HG02938 (cell line): ENCODE measurements at regions not wholly inside any gene's neighbourhood (a gene's known extent, or its start where the extent isn't known, plus 50 kb on each side); places are given as distances from the start of the nearest gene placed in this dataset.

ENCODE experiments used
- ATAC-seq: cut with Tn5 transposase; IDR thresholded peaks from one replicate; pipeline ENCODE4 v1.9.1; 2021; ENCODE audit warnings: mild to moderate bottlenecking, moderate library complexity; ENCODE audit not compliant: unreplicated experiment

- ATAC-seq, result no peak
These were observed 681.2 kb downstream of the BRD1 start for GRCh38 chr22:49146511-49146910.

DNA sequence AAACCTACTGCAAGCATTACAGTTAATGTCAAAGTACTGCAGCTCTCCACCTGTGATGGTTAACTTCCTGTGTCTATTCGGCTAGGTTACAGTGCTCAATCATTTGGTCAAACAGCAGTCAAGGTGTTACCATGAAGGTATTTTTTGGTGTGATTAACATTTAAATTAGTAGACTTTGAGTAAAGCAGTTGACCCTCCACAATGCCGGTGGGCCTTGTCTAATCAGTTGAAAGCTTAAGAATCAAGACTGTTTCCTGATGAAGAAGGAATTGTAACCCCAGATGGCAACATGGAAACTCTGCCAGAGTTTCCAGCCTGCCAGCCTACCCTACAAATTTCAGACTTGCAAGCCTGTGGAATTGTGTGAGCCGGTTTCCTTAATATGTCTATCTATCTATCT is 683.9 kb downstream of the BRD1 start:
- no peak for ATAC-seq

- no peak for ATAC-seq
These were observed 684.8 kb downstream of the BRD1 start for GRCh38 chr22:49142891-49143290.

DNA sequence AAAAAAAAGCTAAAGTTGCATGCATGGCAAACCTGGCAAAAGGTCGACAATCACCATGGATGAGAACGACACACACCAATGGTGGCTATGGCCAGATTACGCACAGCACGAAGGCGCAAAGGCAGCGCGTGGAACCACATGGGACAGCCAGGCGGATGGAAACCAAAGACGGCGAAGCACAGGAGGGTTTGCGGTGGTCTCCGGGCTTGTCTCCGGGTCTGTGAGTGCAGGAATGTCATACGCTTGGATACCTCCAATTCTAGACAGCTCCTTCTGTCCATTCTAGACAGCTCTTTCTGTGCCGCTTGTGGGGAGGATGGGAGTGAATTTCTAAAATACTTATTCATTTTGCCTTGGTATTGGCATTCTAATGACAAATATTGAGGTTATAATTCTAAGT is 685.4 kb downstream of the BRD1 start:
- ATAC-seq, result no peak

GRCh38 chr22:49141761-49142160 is 685.9 kb downstream of the BRD1 start:
- no peak for ATAC-seq

DNA sequence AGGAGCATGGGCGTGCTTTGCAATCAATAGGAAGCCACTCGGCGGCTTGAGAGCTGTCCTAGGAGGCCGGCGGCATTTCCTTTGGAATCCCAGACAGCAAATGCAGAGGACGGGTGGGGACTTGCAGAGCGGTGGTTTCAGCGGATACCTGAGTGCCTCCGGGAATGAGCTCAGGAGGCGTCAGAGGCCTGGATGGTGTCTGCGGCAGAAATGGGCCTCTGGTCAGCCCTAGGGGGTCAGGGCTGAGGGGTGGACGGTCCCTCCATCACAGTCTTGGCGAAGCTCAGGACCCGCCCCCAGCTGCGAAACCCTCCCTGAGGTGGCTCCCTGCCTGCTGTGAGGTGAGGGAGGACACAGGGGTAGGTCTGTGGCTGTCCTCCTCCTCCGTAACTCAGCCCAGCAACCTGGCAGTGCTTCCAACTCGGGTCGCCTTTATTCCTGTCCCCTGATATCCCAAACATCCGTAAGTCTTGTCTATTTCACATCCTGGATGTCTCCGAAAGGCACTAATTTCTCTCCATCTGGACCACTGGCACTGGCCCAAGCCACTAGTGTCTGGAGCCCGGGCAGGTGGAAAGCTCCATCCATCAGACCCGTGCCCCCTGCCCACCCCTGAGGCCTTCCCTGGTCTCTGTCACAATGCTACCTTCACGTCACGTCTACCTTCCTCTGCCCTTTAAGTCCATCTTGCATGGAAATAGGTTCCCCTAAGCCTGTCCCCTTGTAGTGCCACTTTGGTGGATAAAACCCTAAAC is 686.6 kb downstream of the BRD1 start:
- no peak for ATAC-seq

- no peak for ATAC-seq
These were observed 688.1 kb downstream of the BRD1 start for GRCh38 chr22:49139492-49140151.

DNA sequence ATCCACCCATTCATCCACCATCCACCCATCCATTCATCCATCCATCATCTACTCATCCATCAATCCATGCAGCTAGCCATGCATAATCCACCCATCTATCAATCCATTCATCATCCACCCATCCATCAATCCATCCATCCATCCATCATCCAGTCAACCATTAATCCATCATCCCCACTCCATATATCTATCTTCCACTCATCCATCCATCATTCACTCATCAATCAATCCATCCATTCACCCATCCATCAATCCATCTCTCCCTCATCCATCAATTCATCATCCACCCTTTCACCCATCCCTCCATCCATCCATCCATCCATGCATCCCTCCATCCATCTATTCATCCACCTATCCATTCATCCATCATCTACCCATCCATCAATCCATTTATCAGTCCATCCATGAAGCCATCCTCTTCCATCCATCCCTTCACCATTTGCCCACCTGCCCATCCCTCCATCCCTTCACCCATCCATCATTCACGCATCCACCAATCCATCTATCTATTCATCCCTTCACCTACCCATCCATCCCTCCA is 689.4 kb downstream of the BRD1 start:
- ATAC-seq, result no peak

GRCh38 chr22:49137206-49137840 is 690.4 kb downstream of the BRD1 start:
- no peak for ATAC-seq

- ATAC-seq, result no peak
These were observed 690.9 kb downstream of the BRD1 start for GRCh38 chr22:49136816-49137180.

DNA sequence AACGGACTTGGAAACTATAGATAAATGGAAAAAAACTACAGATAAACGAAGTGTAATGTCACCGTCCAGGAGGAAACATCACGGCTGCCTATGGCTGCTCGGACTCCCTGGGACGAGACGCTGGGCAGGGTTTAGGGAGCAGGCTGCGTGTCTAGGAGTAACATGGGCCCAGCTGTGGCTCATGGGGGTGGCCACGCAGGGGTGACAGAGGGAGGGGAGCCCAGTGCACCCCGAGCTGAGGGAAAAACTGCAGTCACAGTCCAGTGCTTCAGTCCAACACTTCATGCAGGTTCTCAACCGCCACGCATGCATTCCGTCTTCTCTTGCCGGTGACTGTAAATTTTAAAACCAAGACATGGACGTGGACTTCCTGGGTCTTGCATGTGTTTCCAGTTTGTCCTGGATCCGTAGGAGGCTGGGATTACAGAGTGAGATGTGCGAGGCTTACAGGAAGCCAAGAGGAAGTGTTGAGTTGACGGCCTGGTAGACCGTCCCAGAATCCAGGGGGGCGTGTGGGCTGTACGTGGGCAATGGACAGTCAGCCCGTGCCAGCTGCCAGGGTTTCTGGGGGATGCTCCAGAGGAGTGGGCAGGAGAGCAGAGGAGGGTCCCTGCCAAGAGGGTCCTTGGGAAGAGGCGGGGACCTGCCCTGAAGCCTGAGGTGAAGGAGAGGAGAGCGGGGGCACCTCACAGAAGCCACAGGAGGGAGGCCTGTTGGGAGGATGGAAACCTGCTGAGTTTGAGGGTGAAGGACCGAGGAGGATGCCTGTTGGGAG is 691.4 kb downstream of the BRD1 start:
- no peak for ATAC-seq

DNA sequence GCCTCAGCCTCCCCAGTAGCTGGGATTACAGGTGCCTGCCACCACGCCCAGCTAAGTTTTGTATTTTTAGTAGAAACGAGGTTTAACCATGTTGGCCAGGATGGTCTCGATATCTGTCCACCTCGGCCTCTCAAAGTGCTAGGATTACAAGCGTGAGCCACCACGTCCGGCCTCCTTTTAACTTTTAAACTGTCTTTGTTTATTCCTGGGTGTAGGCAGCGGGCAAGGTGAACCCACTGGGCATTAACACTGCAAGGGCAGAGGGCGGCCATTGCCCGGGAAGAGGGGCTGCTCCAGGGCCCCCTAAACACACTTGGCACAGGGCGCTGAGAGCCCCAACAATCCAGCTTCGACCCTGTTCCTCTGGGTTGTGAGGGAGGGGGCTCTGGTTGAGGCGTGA is 693.6 kb downstream of the BRD1 start:
- no peak for ATAC-seq

GRCh38 chr22:49133541-49133940 is 694.1 kb downstream of the BRD1 start:
- ATAC-seq, result no peak

GRCh38 chr22:49132009-49132408 is 695.7 kb downstream of the BRD1 start:
- ATAC-seq, result no peak

- ATAC-seq, result no peak
These were observed 697.9 kb downstream of the BRD1 start for GRCh38 chr22:49129736-49130135.

DNA sequence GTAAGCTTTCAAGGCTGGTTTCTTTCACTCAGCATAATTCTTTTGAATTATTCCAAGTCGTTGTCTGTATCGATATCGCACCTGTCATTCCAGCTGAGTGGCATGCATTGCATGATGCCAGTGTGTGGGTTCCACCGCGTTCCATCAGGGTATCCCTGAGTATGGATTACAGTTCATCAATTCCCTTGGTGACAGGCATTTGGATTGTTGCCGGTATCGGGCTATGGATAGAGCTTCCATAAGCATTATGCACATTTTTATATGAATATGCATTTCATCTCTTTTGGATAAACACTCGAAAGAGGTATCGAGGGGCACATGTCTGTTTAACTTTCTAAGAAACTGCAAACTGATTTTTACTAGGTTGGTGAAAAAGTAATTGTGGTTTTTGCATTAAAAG is 698.8 kb downstream of the BRD1 start:
- no peak for ATAC-seq

GRCh38 chr22:49124608-49125007 is 703.1 kb downstream of the BRD1 start:
- ATAC-seq, result no peak

- no peak for ATAC-seq
These were observed 704.0 kb downstream of the BRD1 start for GRCh38 chr22:49123621-49124192.

DNA sequence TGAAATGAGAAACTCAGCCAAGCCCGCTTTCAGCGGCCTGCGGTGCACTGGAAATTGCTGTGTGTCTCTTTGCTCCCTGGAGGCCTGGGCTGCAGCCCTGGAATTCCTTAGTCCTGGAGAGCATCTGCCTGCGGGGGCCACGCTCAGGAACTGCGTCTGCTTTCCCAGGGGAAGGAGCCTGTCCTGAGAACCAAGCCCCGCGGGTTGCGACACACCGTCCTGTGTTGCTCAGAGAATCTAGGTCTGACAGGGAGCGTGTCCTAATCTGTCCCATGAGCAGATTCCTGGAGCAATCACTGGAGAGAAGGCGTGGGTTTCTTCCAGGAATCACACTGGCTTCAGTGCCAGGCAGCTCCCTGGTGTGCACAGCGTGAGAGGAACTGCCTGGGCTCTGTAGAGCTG is 708.1 kb downstream of the BRD1 start:
- ATAC-seq, result no peak

DNA sequence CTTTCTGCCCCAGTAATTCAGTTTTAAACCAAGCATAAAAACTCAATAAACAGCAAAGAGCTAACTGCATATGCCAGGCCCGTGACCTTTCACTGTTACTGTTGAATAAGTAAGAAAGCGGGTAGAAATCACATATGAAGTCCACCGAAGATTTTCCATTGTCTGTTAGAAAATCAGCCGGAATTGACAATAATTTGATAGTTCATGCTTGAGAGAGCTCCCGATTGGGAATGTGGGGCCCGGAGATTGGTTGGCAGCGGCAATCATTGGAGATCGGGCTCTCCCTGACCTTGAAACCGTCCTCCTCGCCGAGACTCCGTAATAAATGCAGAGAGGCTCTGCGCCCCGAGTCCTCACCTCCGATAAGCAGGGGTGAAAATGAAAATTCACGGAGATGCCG is 709.6 kb downstream of the BRD1 start:
- no peak for ATAC-seq

GRCh38 chr22:49117486-49117885 is 710.2 kb downstream of the BRD1 start:
- ATAC-seq, result no peak
